Uterus (tissue), 2 donors: ENCODE measurements at regions not wholly inside any gene's neighbourhood (a gene's known extent, or its start where the extent isn't known, plus 50 kb on each side); places are given as distances from the start of the nearest gene placed in this dataset.
"Not testable (repeated sequence)": the region's sequence is repeated elsewhere in the genome, so short reads cannot be mapped to it uniquely, and the experiment has no call there.

Experiments
- CTCF ChIP-seq, 4 experiments: fragments of 200-600 bp in 2 of 4; fragments of 450-650 bp in 2 of 4; sonication (generic) in 2 of 4; IDR thresholded peaks; one replicate each; pipeline ENCODE4 v1.5.1; 2016 to 2019; ENCODE audit warnings: antibody characterized with exemption in 4 of 4, mild to moderate bottlenecking in 2 of 4, moderate library complexity in 1 of 4
- POLR2A ChIP-seq, 2 donors: fragments of 450-650 bp; IDR thresholded peaks; one replicate each; pipeline ENCODE4 v1.6.1; 2016; ENCODE audit warnings: antibody characterized with exemption in 2 of 2, mild to moderate bottlenecking in 1 of 2, moderate library complexity in 1 of 2

- TF ChIP-seq CTCF (IDR thresholded peaks at IDR 0.05) = peak in 1 of 4 experiments; percentile 13
- TF ChIP-seq POLR2A (IDR thresholded peaks at IDR 0.05) = not testable (repeated sequence)
Observed at GRCh38 chr19:27802293-27802692, 1410.7 kb downstream of the UQCRFS1 start.
